NCI-H1436 treated with DMSO at 0.1 percent for 48 hours (cell line): ENCODE measurements at regions not wholly inside any gene's neighbourhood (a gene's known extent, or its start where the extent isn't known, plus 50 kb on each side); places are given as distances from the start of the nearest gene placed in this dataset.
"Not testable (repeated sequence)": the region's sequence is repeated elsewhere in the genome, so short reads cannot be mapped to it uniquely, and the experiment has no call there.

Experiments
- DNase-seq: peaks from one replicate; lab custom pipeline; 2025; lab: John Stamatoyannopoulos, UW

GRCh38 chr13:44054525-44054924 is 174.8 kb downstream of the LACC1 start:
- DNase-seq = no peak

GRCh38 chr13:44055681-44056080 is 176.0 kb downstream of the LACC1 start:
- DNase-seq = not testable (repeated sequence)

GRCh38 chr13:44058067-44058466 is 178.4 kb downstream of the LACC1 start:
- DNase-seq = no peak

- no peak for DNase-seq
Observed at GRCh38 chr13:44058624-44059215, 179.0 kb downstream of the LACC1 start.

GRCh38 chr13:44061876-44062275 is 182.2 kb downstream of the LACC1 start:
- DNase-seq = no peak

GRCh38 chr13:44063467-44063866 is 183.8 kb downstream of the LACC1 start:
- no peak for DNase-seq

- no peak for DNase-seq
Observed at GRCh38 chr13:44063881-44064280, 184.2 kb downstream of the LACC1 start.

- DNase-seq = no peak
Observed at GRCh38 chr13:44064357-44064756, 184.7 kb downstream of the LACC1 start.

GRCh38 chr13:44068169-44068568 is 188.5 kb downstream of the LACC1 start:
- DNase-seq = no peak

- peak; percentile 1 for DNase-seq
Observed at GRCh38 chr13:44068737-44069136, 189.0 kb downstream of the LACC1 start.

GRCh38 chr13:44072536-44072935 is 192.8 kb downstream of the LACC1 start:
- DNase-seq = no peak

- no peak for DNase-seq
Observed at GRCh38 chr13:44074611-44075010, 194.9 kb downstream of the LACC1 start.

- no peak for DNase-seq
Observed at GRCh38 chr13:44075113-44075512, 195.4 kb downstream of the LACC1 start.

GRCh38 chr13:44078806-44079376 is 199.2 kb downstream of the LACC1 start:
- no peak for DNase-seq

GRCh38 chr13:44079413-44080205 is 199.9 kb downstream of the LACC1 start:
- no peak for DNase-seq

GRCh38 chr13:44084146-44084545 is 204.4 kb downstream of the LACC1 start:
- DNase-seq = no peak

GRCh38 chr13:44086389-44086788 is 206.7 kb downstream of the LACC1 start:
- DNase-seq = no peak

- DNase-seq = no peak
Observed at GRCh38 chr13:44088411-44088810, 208.7 kb downstream of the LACC1 start.

GRCh38 chr13:44088991-44089413 is 209.3 kb downstream of the LACC1 start:
- no peak for DNase-seq

GRCh38 chr13:44089452-44089851 is 209.7 kb downstream of the LACC1 start:
- no peak for DNase-seq

GRCh38 chr13:44092078-44092970 is 212.6 kb downstream of the LACC1 start:
- DNase-seq = no peak
